ENCODE measurements at regions not wholly inside any gene's neighbourhood (a gene's known extent, or its start where the extent isn't known, plus 50 kb on each side); places are given as distances from the start of the nearest gene placed in this dataset.
"Not testable (repeated sequence)": the region's sequence is repeated elsewhere in the genome, so short reads cannot be mapped to it uniquely, and the experiment has no call there.

- FAIRE-seq, result no peak
- DNase-seq (ENCODE audit: low read depth), result no peak
- H3K36me3 ChIP-seq (ENCODE audit: control insufficient read depth, insufficient read depth, low read length), result no peaks in the 10 kb centered on the region
- H3K4me3 ChIP-seq (ENCODE audit: low read depth, low read length), result no peak overlapping the region
- no peaks in the 10 kb centered on the region for H3K27me3 ChIP-seq (ENCODE audit: control insufficient read depth, insufficient read depth, low read length)
- TF ChIP-seq CTCF (IDR thresholded peaks at IDR 0.05; ENCODE audit: insufficient read depth, low read length, severe bottlenecking), result no peak
These were observed 164.9 kb downstream of the PTBP2 start for GRCh38 chr1:96886474-96886873.

- FAIRE-seq (no peak), DNase-seq (ENCODE audit: low read depth) (no peak)
- H3K4me3 ChIP-seq (ENCODE audit: low read depth, low read length), result no peak overlapping the region
These were observed 165.9 kb downstream of the PTBP2 start for GRCh38 chr1:96887501-96887900.

GRCh38 chr1:96901783-96902363, 180.3 kb downstream of the PTBP2 start:
- DNase-seq (ENCODE audit: low read depth) (no peak), FAIRE-seq (no peak)
- TF ChIP-seq CTCF (IDR thresholded peaks at IDR 0.05; ENCODE audit: insufficient read depth, low read length, severe bottlenecking), result no peak
- Histone ChIP-seq H3K4me3 (ENCODE audit: low read depth, low read length) (no peak overlapping the region), H3K36me3 (ENCODE audit: control insufficient read depth, insufficient read depth, low read length) (no peaks in the 10 kb centered on the region), H3K27me3 (ENCODE audit: control insufficient read depth, insufficient read depth, low read length) (no peaks in the 10 kb centered on the region)

More at GRCh38 chr1:96887501-96887900, 165.9 kb downstream of the PTBP2 start:
- no peaks in the 10 kb centered on the region for H3K27me3 ChIP-seq (ENCODE audit: control insufficient read depth, insufficient read depth, low read length)
- H3K36me3 ChIP-seq (ENCODE audit: control insufficient read depth, insufficient read depth, low read length), result no peaks in the 10 kb centered on the region
- no peak for TF ChIP-seq CTCF (IDR thresholded peaks at IDR 0.05; ENCODE audit: insufficient read depth, low read length, severe bottlenecking)

GRCh38 chr1:96912248-96912647, 190.7 kb downstream of the PTBP2 start:
- FAIRE-seq, result no peak
- no peak for DNase-seq (ENCODE audit: low read depth)
- H3K36me3 ChIP-seq (ENCODE audit: control insufficient read depth, insufficient read depth, low read length), result no peaks in the 10 kb centered on the region
- TF ChIP-seq CTCF (IDR thresholded peaks at IDR 0.05; ENCODE audit: insufficient read depth, low read length, severe bottlenecking), result no peak
- no peak overlapping the region for H3K4me3 ChIP-seq (ENCODE audit: low read depth, low read length)
- H3K27me3 ChIP-seq (ENCODE audit: control insufficient read depth, insufficient read depth, low read length), result no peaks in the 10 kb centered on the region

GRCh38 chr1:96915701-96916100, 194.1 kb downstream of the PTBP2 start:
- H3K27me3 ChIP-seq (ENCODE audit: control insufficient read depth, insufficient read depth, low read length); H3K36me3 ChIP-seq (ENCODE audit: control insufficient read depth, insufficient read depth, low read length); H3K4me3 ChIP-seq (ENCODE audit: low read depth, low read length); FAIRE-seq; DNase-seq (ENCODE audit: low read depth): not testable (repeated sequence)

- no peak for TF ChIP-seq CTCF (IDR thresholded peaks at IDR 0.05; ENCODE audit: insufficient read depth, low read length, severe bottlenecking)
- DNase-seq (ENCODE audit: low read depth), result no peak
- no peak overlapping the region for H3K4me3 ChIP-seq (ENCODE audit: low read depth, low read length)
- H3K36me3 ChIP-seq (ENCODE audit: control insufficient read depth, insufficient read depth, low read length), result no peaks in the 10 kb centered on the region
- H3K27me3 ChIP-seq (ENCODE audit: control insufficient read depth, insufficient read depth, low read length), result no peaks in the 10 kb centered on the region
- no peak for FAIRE-seq
These were observed 196.8 kb downstream of the PTBP2 start for GRCh38 chr1:96918406-96918805.
